ENCODE measurements at regions not wholly inside any gene's neighbourhood (a gene's known extent, or its start where the extent isn't known, plus 50 kb on each side); places are given as distances from the start of the nearest gene placed in this dataset.
"Not testable (repeated sequence)": the region's sequence is repeated elsewhere in the genome, so short reads cannot be mapped to it uniquely, and the experiment has no call there.

GRCh38 chr13:97727991-97728390, 225.5 kb upstream of the IPO5 start:
- no peak for DNase-seq

DNA sequence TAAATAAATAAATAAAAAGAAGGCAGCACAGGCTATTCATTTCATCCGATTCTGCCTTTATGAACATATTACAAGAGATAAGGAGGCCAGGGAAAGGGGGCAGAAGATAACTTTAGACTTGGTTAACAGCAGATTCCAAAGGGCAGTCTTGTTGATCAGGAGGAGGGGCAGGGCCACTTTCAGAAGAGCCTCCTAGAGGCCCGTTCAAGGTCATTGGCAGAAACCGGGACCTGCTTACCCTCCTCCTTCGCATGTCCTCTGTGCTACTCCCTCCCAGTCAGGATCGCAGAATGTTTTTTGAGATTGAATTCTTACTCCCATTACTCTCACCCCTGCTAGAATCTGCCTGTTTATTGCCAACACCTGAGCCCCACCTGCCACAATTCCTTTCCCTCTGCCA, 217.0 kb upstream of the IPO5 start:
- no peak for DNase-seq

GRCh38 chr13:97742084-97742483, 211.4 kb upstream of the IPO5 start:
- no peak for DNase-seq

DNA sequence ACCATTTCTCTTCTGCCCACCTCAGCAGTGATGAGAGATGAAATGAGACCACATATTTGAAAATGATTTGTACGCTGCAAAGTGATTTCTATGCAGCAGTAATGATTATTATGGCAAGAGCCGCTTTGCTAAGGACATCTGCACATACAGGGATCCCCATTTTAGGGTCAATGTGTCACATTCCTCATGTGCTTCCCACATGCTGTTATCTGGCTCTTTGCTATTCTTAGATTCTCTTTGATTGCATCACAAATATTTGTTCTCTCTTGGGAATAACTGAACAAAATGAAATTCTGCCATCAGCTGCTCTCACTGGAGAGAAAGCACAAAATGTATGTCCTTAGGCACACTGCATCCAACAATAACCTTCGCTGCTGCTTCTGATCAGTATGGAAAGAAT, 209.5 kb upstream of the IPO5 start:
- no peak for DNase-seq

GRCh38 chr13:97746649-97747048, 206.8 kb upstream of the IPO5 start:
- no peak for DNase-seq

DNA sequence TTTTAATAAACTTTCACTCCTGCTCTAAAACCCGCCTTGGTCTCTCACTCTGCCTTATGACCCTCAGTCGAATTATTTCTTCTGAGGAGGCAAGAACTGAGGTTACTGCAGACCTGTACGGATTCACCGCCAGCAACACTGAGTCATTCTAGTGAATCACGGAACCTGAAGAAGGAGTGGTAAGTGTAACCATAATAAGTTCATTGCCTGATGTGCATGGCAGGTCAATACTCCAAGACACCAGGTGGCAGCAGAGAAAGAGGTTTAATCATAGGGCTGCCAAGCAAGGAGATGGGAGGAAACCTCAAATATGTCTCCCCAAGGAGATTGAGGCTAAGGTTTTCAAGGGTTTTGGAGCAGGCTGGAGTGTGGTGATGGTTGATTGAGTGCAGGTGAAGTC, 204.3 kb upstream of the IPO5 start:
- DNase-seq = no peak

DNA sequence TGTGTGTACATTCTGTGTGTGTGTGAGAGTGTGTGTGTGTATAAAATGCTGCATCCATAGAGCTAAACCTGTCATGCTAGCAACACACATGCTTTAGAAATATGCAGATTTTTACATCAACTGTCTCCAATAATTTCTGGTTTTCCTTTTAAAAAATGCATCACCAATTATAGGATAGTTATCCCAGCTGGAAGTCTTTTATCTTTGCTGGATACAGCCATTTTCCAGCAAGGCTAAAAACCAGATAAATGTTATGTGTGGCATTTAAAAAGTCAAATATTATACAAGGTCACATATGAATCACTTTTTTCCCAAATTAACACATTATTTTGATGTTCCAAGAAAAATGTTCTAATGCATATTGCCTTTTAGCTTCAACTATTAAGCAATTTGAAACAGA, 202.0 kb upstream of the IPO5 start:
- no peak for DNase-seq

DNA sequence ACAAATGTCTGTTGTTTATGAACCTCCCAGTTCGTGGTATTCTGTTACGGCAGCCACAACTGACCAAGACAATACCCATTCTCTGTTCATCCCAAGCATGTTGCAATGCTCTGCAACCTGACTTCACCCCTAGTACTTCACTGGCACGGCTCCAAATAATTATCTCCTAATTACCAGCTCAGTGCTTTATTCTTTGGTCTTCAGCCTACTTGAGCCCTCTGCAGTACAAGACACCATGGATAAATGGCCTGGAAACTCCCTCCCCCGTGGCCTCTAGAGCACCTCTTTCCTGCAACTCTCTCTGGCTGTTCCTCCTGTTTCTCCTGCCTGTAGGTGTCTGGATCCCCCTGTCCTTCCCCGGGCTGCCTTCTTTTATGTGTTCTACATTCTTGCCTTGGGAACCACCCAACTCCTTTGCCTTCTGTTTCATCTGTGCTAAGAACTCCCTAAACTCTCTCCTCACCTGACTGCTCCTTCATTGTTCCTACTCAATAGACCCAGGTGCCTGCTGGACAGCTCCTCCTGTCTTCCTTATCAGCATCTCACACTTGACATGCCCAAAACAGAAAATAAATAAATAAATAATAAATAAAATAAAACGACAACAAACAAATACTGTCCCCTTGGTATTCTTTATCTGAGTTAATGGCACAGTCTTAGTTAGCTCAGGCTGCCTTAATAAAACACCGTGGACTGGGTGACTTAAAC, 200.4 kb upstream of the IPO5 start:
- DNase-seq = no peak

GRCh38 chr13:97753942-97754670, 199.4 kb upstream of the IPO5 start:
- no peak for DNase-seq

- DNase-seq = no peak
Observed at GRCh38 chr13:97757807-97758206, 195.7 kb upstream of the IPO5 start.

GRCh38 chr13:97758317-97758716, 195.2 kb upstream of the IPO5 start:
- no peak for DNase-seq

DNA sequence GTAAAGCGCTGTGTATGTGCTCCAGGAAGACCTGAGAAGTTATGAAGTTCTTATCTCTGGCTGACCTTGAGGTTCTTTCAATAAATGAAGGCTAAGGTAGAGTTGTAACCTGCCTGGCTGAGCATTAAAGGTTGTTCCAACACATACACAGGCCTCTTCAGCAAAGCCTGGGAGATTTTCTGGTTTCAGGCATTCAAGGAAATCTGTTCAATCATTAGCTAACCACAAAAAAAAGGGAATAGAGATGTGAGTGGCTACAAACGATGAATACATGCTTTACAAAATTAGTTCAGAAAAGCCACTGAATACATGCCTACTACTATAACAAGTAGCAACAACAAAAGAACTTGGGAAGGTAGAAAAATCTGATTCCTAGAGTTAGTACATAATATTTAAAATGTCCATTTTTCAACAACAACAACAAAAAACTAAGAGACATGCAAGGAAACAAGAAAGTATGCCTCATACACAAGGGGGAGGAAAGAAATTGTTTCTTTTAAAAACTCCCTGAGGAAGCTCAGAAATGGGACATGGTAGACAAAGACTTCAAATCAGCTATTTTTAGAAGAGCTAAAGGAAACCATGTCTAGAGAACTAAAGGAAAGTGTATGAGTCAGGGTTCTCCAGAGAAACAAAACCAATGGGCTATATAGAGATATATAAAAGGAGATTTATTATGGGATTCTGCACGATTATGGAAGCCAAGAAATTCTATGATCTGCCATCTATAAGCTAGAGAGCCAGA, 191.5 kb upstream of the IPO5 start:
- DNase-seq = no peak

- no peak for DNase-seq
Observed at GRCh38 chr13:97766749-97767148, 186.7 kb upstream of the IPO5 start.

DNA sequence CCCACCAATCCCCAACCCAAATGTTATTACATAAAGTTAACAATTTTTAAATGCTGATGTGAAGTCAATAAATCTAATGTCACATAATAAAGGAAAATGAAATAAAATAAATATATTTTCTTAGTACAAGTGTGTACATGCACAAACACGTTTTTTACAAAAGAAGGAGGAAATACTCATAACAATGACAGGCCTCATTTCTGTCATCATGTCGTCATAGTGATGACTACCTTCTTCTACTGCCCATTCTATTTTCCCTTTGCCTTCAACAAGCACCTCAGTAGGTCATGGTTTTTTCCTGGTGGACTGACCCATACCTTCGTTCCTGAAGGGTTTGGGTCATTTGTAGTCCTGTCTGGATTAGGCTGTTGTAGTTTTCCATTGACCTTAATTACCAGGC, 185.3 kb upstream of the IPO5 start:
- no peak for DNase-seq

- not testable (repeated sequence) for DNase-seq
Observed at GRCh38 chr13:97770231-97770630, 183.2 kb upstream of the IPO5 start.

DNA sequence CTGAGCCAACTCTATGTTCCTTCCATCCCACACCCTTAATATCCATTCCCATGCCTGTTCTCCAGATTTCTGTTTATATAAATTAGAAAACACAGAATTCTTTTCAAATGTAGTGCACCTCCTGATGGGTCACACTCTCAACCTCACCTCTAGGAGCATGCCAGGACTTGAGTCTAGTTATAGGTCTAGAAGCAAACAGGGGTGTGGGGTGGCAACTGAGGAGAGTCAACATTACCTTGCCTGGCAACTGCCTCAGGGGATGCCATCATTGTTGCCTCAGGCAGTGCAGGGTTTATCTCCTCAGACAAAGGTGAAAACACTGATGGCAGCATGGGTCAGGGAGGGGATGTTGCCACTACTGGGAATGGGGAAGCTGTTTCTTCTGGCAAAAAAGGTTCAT, 181.0 kb upstream of the IPO5 start:
- DNase-seq = not testable (repeated sequence)

DNA sequence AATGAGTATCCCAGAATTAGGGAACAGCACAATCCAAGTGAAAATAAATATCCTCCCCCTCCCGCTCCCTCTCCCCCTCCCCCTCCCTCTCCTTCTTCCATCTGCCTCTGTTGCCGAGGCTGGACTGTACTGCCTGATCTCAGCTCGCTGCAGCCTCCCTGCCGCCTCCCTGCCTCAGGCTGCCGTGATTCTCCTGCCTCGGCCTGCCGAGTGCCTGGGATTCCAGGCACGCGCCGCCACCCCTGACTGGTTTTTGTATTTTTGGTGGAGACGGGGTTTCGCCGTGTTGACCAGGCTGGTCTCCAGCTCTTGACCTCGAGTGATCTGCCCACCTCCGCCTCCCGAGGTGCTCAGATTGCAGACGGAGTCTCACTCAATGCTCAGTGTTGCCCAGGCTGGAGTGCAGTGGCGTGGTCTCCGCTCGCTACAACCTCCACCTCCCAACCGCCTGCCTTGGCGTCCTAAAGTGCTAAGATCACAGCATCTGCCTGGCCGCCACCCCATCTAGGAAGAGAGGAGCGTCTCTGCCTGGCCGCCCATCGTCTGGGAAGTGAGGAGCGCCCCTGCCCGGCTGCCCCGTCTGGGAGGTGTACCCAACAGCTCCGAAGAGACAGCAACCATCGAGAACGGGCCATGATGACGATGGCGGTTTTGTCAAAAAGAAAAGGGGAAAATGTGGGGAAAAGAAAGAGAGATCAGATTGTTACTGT, 178.9 kb upstream of the IPO5 start:
- DNase-seq = not testable (repeated sequence)

DNA sequence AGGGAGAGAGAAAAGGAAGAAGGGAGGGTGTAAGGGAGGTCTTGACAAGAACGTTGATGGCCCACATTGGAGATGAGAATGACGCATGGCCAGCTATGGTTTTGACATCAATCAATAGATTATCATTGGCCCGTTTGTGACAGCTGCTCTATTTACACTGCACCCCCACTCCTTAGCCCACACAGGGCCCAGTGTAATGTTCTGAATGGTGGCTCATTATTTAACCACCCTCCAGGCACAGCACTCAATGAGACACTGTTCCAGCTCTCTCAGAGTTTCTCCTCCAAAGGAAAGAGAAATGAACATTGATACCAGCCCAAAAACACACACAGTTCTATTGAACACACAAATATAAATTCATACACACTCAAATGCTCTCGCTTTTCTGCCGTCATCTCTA, 173.0 kb upstream of the IPO5 start:
- no peak for DNase-seq

DNA sequence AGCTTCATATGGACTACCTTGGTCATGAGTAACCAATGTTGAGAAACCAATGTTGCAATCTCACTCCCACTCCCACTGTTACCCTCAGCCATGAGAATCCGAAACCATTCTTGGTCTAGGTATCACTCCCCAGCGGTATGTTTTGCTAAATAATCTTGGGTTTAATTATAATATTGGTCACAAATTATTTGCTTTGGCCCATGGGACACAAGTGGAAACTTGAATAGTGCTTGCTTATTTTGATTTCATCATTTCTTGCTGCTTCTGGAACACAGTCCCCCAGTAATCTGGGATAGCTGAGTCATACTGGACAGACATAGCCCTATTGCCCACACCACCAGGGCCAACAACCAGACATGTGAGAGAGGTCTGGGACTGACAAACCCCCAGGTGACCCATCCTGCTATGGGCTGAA, 171.6 kb upstream of the IPO5 start:
- DNase-seq = no peak

- no peak for DNase-seq
Observed at GRCh38 chr13:97786510-97786909, 167.0 kb upstream of the IPO5 start.

GRCh38 chr13:97797553-97797952, 155.9 kb upstream of the IPO5 start:
- no peak for DNase-seq

GRCh38 chr13:97798171-97798821, 155.2 kb upstream of the IPO5 start:
- DNase-seq = no peak

- no peak for DNase-seq
Observed at GRCh38 chr13:97798836-97799235, 154.6 kb upstream of the IPO5 start.
